ENCODE measurements at regions not wholly inside any gene's neighbourhood (a gene's known extent, or its start where the extent isn't known, plus 50 kb on each side); places are given as distances from the start of the nearest gene placed in this dataset.

DNA sequence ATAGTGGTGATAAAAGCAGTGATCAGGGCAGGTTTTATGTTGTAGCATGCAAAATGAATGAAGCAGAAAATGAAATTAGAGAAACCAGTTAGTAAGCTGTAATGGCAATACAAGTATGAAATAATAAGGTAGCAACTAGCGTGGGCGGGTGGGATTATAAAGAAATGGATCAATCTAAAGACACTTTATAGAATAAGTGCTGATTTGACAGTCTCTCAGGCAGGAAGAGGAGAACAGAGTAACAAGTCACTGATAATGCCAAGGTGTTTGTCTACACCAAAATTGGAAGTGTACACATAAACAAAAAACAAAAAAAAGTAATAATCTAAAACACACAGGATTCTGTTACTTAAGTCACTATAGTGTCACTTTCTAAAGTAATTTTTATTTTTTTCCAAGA is 51.0 kb upstream of the PCBP1 start:
- DNase-seq: no peak

DNA sequence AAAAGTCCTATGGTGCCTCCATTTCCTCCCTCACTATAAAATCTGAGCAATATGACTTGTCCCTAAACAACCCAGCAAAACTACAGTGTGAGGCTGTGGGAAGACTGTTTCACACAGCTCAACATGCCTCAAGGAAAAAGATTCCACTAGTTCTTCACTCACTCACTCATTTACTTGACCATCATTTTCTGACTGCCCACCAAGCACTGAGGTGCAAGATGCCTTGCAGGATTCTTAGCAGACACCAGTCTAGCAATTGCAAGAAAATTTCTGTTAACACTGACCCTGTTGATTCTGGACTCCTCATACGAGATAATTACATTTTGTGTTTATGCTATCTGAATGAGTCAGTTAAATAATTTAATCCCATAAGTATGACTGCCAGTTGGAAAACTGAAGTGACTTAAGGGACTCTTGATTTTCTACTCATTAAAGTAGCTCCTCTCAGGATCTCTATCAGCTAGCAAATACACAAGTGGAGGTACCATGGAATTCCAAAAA is 51.9 kb upstream of the PCBP1 start:
- DNase-seq: no peak

DNA sequence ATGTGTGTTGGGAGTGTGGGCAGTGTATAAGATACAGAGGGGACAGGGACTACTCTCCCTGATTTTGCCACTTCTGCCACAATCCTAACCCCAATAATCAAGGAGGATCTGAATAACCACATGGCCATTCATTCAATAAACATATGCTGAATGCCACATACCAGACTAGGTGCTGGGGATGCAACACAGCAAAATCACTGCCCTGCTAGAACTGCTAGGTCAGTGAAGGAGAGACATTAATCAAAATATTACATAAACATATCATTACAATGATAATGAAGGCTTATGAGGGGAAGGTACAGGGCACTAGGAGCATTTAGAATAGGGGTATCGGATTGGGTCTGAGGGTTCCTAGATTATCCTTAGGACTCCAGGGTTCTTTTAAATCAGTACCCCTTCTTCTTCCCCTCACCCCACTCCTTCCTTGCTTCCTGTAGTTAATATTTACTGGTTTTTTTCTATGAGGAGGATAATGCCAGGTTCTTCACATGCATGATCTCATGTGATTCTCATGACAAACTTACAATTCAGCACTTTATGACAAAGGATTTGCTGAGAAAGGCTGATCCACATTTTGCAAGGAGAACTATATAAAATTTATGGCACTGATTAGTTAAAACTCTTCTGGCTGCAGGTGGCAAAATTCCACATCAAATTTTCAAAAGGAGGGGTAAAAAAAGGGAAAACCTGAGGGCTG is 56.4 kb upstream of the PCBP1 start:
- DNase-seq: no peak

DNA sequence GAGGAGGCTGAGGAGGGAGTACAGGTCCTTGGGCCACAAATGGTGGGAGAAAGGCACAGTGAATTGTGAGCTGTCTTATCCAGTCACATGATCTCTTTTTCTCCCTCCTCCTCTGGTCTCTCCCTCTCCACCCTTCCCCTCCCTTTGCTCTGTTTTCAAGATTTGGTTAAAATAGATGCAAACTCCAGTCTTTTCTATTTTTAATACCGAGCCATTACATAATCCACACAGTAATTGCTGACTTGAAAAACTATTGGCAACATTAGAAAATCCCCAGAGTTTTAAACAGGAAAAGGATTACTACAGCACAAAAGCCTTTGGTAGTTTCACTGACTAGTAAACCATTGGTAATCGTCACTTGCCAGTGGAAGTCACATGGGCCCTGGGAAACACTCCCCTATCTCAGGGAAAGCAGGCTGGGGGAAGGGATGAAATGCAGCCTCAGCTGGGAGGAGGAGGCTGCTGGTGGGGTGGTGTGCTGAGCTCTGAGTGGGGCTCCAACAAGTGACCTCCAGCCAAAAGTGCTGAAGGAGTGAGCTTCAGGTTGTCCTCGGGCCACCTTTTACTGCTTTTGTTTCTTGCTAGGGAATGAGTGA is 57.4 kb upstream of the PCBP1 start:
- no peak for DNase-seq

DNA sequence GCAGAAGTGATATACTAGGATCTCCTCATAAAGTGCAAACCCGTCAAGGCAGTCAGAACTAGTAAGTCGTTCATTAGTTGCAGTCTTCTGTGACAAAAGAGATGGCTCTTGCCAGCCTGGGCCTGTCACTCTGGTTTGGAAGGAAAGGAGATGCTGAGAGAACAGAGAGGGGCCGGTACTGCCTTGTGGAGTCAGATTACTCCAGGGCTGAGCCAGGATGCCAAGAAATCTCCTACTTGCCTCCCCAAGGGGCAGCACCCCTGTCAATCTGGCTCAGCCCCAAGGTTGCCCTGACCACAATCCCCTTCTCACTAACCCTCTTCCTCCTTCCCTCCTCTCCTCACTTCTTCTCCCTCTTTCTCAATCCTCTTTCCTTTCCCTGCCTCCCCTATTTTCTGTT is 62.9 kb upstream of the ASPRV1 start:
- no peak for DNase-seq

DNA sequence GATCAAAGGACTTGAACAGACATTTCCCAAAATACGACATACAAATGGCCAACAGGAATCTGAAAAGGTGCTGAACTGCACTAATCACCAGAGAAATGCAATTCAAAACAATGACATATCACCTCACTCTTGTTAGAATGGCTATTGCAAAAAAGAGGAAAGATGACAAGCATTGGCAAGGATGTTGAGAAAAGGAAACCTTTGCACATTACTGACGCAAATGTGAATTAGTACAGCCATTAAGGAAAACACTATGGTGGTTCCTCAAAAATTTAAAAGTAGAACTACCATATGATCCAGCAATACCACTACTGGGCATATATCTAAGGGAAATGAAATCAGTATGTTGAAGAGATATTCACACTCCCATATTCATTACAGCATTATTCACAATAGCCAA is 57.7 kb upstream of the ASPRV1 start:
- no peak for DNase-seq

DNA sequence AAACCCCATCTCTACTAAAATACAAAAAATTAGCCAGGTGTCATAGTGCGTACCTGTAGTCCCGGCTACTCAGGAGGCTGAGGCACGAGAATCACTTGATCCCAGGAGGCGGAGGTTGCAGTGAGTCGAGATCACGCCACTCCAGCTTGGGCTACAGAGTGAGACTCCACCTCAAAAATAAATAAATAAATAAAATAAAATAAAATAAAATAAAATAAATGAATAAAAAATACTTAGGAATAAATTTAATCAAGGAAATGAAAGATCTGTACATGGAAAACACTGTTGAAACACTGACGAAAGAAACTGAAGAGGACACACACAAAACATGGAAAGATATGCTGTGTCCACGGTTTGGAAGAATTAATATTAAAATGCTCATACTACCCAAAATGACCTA is 56.5 kb upstream of the ASPRV1 start:
- no peak for DNase-seq

DNA sequence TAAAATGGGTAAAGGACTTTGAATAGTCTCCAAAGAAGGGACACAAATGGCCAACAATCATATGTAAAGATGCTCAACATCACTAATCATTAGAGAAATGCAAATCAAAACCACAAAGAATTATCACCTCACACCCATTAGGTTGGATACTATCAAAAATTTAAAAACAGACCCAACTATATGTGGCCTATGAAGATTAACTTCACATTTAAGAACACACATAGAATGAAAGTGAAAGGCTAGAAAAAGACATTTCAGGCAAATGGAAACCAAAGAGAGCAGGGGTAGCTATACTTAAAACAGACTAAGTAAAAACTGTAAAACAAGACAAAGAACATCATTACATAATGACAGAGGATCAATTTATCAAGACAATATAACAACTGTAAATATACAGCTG is 53.5 kb upstream of the ASPRV1 start:
- DNase-seq: no peak

DNA sequence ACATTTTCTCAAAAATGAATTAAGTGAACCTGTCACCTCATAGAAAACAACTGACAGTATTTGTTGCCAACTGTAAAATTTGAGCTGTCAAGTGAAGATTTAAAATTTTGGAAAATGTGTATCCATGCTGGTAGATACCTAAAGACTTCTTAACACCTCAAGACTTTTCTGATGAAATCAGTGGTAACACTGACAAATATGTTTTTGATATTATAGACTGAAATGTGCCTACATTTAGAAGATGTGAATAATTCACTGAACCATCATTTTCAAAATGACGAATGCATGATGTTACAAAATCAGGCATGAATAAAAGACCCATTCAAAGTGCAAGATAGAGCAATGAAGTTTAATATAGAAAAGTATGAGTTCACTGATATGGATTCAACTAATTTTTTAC is 51.5 kb upstream of the ASPRV1 start:
- no peak for DNase-seq

DNA sequence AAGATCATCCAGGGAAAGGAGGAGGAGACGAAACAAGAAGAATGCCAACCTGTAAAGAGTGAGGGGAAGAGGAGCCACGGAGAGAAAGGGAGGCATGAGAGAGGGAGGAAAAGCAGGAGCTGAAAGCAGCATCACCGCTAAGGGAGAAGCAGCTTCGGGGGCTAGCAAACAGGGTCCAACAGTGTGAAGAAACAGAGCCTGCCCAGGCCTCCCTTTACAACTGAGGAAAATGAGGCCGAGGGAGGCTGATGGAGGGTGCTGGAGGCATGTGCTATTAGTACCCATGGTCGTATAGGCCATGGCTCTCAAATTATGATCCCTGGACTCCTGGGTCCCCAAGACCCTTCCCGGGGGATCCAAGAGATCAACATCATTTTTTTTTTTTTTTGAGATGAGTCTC is 50.4 kb upstream of the ASPRV1 start:
- DNase-seq: peak; percentile 33

DNA sequence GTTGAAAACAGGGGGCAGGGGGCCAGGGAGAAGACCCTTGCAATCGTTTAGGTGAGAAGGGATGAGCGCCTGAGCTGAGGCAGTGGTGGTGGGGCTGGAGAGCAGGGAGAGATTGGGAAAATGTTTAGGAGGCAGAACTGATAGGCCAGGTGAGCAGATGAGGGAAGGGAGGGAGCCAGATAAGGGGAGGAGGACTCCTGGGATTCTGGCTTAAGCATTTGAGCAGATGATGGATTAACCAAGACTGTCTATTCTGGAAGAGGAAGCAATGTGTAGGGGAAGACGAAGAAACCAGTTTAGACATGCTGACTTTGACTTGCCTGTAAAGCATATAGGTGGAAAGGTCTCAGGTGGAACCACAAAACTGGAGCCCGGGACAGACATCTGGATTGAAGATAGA is 49.9 kb upstream of the ASPRV1 start:
- peak; percentile 12 for DNase-seq
